ENCODE measurements at regions not wholly inside any gene's neighbourhood (a gene's known extent, or its start where the extent isn't known, plus 50 kb on each side); places are given as distances from the start of the nearest gene placed in this dataset.
"Not testable (repeated sequence)": the region's sequence is repeated elsewhere in the genome, so short reads cannot be mapped to it uniquely, and the experiment has no call there.

- Mint-ChIP-seq H3K36me3 (peaks cover 2% of the 10 kb centered on the region), H3K27me3 (no peaks in the 10 kb centered on the region), H3K4me1 (no peaks in the 10 kb centered on the region), H3K27ac (no peak overlapping the region), H3K4me3 (no peak overlapping the region), H3K9me3 (peaks cover 0 to 8% (median 6%) of the 10 kb centered on the region in 3 donors)
Observed at GRCh38 chr18:65671621-65672415, 79.0 kb upstream of the CDH7 start.

- H3K36me3 Mint-ChIP-seq, H3K27me3 Mint-ChIP-seq, H3K4me1 Mint-ChIP-seq, H3K9me3 Mint-ChIP-seq, H3K27ac Mint-ChIP-seq, H3K4me3 Mint-ChIP-seq: not testable (repeated sequence)
Observed at GRCh38 chr18:65670145-65670544, 80.7 kb upstream of the CDH7 start.

DNA sequence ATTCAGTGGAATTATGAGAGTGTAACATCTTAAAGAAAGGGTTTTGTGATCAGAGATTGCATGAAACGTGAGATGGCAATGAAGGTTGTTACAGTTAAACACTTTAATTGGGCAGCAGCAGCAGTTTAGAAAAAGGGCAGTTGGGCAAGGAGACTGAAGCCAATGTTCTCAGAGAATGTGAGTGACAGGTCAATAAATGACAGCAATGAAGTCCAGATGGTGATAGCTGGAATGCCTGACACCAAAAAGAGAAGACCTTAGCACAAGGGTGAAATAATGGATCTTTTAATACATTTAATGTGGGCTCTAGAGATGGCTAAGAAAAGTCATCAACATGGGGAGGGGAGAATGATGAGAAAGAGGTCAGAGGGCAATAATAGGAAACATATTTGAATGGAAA, 89.4 kb upstream of the CDH7 start:
- no peaks in the 10 kb centered on the region for H3K27me3 Mint-ChIP-seq
- H3K36me3 Mint-ChIP-seq: no peaks in the 10 kb centered on the region
- no peak overlapping the region for H3K27ac Mint-ChIP-seq
- H3K4me1 Mint-ChIP-seq: no peaks in the 10 kb centered on the region
- H3K9me3 Mint-ChIP-seq: no peaks in the 10 kb centered on the region
- H3K4me3 Mint-ChIP-seq: no peak overlapping the region

- H3K27ac Mint-ChIP-seq: no peak overlapping the region
- no peaks in the 10 kb centered on the region for H3K36me3 Mint-ChIP-seq
- no peaks in the 10 kb centered on the region for H3K4me1 Mint-ChIP-seq
- no peaks in the 10 kb centered on the region for H3K27me3 Mint-ChIP-seq
- H3K9me3 Mint-ChIP-seq: peaks cover 0 to under 1% (median 0%) of the 10 kb centered on the region in 3 donors
- H3K4me3 Mint-ChIP-seq: no peak overlapping the region
Observed at GRCh38 chr18:65659912-65660311, 90.9 kb upstream of the CDH7 start.

GRCh38 chr18:65659312-65659711, 91.5 kb upstream of the CDH7 start:
- Mint-ChIP-seq H3K4me3 (no peak overlapping the region), H3K9me3 (peaks cover 0 to 3% (median 0%) of the 10 kb centered on the region in 3 donors), H3K27ac (no peak overlapping the region), H3K4me1 (no peaks in the 10 kb centered on the region), H3K27me3 (no peaks in the 10 kb centered on the region), H3K36me3 (no peaks in the 10 kb centered on the region)

GRCh38 chr18:65651192-65651591, 99.6 kb upstream of the CDH7 start:
- H3K36me3 Mint-ChIP-seq: no peaks in the 10 kb centered on the region
- no peak overlapping the region for H3K4me3 Mint-ChIP-seq
- H3K4me1 Mint-ChIP-seq: no peaks in the 10 kb centered on the region
- no peaks in the 10 kb centered on the region for H3K27me3 Mint-ChIP-seq
- no peak overlapping the region for H3K27ac Mint-ChIP-seq
- peaks cover 0 to 3% (median 0%) of the 10 kb centered on the region in 3 donors for H3K9me3 Mint-ChIP-seq

- Mint-ChIP-seq H3K9me3 (peaks cover 0 to 1% (median 0%) of the 10 kb centered on the region in 3 donors), H3K27me3 (no peaks in the 10 kb centered on the region), H3K27ac (no peak overlapping the region), H3K4me1 (no peaks in the 10 kb centered on the region), H3K36me3 (no peaks in the 10 kb centered on the region), H3K4me3 (no peak overlapping the region)
Observed at GRCh38 chr18:65632236-65632635, 118.6 kb upstream of the CDH7 start.

DNA sequence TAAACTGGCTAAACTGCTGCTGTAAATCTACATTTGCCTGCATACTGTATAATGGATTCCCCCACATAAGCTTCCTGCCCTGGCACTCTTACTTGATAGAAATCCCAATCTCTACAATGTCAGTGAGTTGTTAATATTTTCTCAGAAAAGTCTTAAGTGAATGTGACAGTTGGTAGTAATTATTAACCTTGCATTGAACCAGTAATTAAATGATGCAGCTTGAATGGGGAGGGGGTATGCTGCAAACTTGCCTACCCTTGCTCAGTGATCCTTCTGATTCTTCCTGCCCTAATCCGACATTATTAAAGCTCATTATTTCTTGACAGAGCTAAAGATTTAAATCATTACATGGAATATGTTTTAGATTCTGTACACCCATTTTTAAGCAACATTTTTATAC, 119.0 kb upstream of the CDH7 start:
- Mint-ChIP-seq H3K4me3 (no peak overlapping the region), H3K9me3 (peaks cover 0 to 1% (median 0%) of the 10 kb centered on the region in 3 donors), H3K36me3 (no peaks in the 10 kb centered on the region)

DNA sequence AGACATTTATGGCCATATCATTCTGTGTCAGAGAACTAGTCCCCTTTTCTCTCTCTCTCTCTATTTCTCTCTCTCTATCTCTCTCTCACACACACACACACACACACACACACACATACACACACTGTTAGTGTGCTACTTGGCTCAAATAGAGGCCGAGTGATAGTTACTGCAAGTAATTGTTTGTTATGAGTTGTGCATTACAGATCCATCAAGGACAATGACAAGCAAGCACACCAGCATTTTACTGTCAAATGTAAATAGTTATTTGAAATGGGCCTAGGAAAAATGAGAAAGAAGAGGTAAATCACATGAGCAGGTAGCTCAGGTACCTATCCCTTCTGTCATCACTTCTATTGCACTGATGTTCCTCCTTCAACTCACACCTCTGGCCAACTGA, 122.4 kb upstream of the CDH7 start:
- H3K36me3 Mint-ChIP-seq: no peaks in the 10 kb centered on the region
- H3K4me1 Mint-ChIP-seq: no peaks in the 10 kb centered on the region
- no peaks in the 10 kb centered on the region for H3K27me3 Mint-ChIP-seq
- no peak overlapping the region for H3K4me3 Mint-ChIP-seq
- peaks cover 0 to 1% (median 0%) of the 10 kb centered on the region in 3 donors for H3K9me3 Mint-ChIP-seq
- no peak overlapping the region for H3K27ac Mint-ChIP-seq

More for the DNA sequence above, 119.0 kb upstream of the CDH7 start:
- Mint-ChIP-seq H3K27me3 (no peaks in the 10 kb centered on the region), H3K4me1 (no peaks in the 10 kb centered on the region), H3K27ac (no peak overlapping the region)

DNA sequence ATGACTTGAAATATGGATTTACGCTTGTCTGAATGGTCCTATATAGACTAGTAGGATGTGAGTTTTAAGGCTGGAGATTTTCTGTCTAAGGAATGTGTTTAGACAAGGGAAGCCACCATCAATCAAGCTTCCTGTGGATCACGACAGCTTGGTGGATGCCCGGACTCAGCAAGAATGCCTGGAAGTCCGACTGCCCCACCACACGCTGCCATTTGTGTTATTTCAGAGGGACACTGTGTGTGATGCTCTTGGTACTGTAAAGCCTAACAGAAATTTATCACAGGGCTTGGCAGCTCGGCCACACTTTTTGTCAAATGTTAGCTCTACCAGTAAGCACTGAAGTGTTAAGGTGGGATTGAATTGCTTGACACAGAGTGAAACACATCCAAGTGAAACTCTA, 127.1 kb upstream of the CDH7 start:
- H3K27me3 Mint-ChIP-seq: no peaks in the 10 kb centered on the region
- peaks cover 0 to 7% (median 0%) of the 10 kb centered on the region in 3 donors for H3K9me3 Mint-ChIP-seq
- H3K4me3 Mint-ChIP-seq: no peak overlapping the region
- H3K27ac Mint-ChIP-seq: no peak overlapping the region
- H3K4me1 Mint-ChIP-seq: no peaks in the 10 kb centered on the region
- H3K36me3 Mint-ChIP-seq: peaks cover 2% of the 10 kb centered on the region

- Mint-ChIP-seq H3K9me3 (peaks cover 0 to 8% (median 5%) of the 10 kb centered on the region in 3 donors), H3K27ac (no peak overlapping the region), H3K4me3 (no peak overlapping the region), H3K27me3 (no peaks in the 10 kb centered on the region), H3K4me1 (no peaks in the 10 kb centered on the region), H3K36me3 (peaks cover 2% of the 10 kb centered on the region)
Observed at GRCh38 chr18:65622436-65622835, 128.4 kb upstream of the CDH7 start.

GRCh38 chr18:65620076-65620696, 130.6 kb upstream of the CDH7 start:
- no peaks in the 10 kb centered on the region for H3K27me3 Mint-ChIP-seq
- H3K27ac Mint-ChIP-seq: no peak overlapping the region
- peaks cover 0 to 8% (median 5%) of the 10 kb centered on the region in 3 donors for H3K9me3 Mint-ChIP-seq
- H3K36me3 Mint-ChIP-seq: peaks cover 2% of the 10 kb centered on the region
- no peaks in the 10 kb centered on the region for H3K4me1 Mint-ChIP-seq
- no peak overlapping the region for H3K4me3 Mint-ChIP-seq

DNA sequence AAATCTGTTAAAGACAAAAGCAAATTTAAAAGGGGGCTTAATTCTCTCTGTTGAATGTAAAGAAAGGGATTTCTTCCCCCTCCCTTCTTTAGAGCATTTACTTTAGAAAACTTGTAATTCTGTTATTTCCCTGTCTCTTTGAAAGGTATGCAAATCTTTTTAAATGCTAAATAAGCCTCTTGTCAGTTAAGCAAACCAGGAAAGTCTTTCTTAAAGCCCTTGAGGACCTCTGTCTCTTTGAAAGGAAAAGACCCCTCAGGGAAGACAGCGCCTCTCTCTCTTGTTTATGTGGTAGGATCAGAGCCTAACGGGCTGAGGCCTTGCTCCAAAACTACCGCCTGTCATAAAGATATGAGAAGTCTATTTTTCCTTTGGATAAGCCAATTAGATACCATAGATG, 139.9 kb upstream of the CDH7 start:
- Mint-ChIP-seq H3K27ac (no peak overlapping the region), H3K9me3 (no peaks in the 10 kb centered on the region), H3K4me3 (no peak overlapping the region), H3K4me1 (no peaks in the 10 kb centered on the region), H3K27me3 (no peaks in the 10 kb centered on the region), H3K36me3 (no peaks in the 10 kb centered on the region)

GRCh38 chr18:65608471-65608870, 142.3 kb upstream of the CDH7 start:
- Mint-ChIP-seq H3K4me3 (no peak overlapping the region), H3K4me1 (no peaks in the 10 kb centered on the region), H3K9me3 (peaks cover 0 to 2% (median 0%) of the 10 kb centered on the region in 3 donors), H3K36me3 (no peaks in the 10 kb centered on the region), H3K27ac (no peak overlapping the region), H3K27me3 (no peaks in the 10 kb centered on the region)

DNA sequence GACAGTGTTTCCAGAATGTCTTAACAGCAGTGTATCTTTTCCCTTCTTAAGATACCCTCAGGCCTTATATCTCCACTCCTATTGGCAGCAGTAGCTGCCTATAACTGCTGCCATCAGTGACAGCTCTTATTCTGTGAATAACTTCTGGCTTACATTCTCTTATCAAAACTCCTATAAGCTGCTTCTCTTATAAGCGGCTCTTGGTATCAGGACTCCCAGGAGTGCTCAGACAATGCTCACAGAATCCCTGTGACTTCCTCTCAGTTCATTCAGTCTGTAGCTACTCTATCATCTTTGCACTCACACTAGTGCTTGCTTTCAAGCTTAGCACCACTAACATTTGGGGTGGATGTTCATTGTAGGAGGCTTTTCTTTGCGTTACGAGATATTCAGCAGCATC, 143.7 kb upstream of the CDH7 start:
- Mint-ChIP-seq H3K36me3 (no peaks in the 10 kb centered on the region), H3K4me1 (no peaks in the 10 kb centered on the region), H3K9me3 (peaks cover 0 to 4% (median 2%) of the 10 kb centered on the region in 3 donors), H3K27ac (no peak overlapping the region), H3K4me3 (no peak overlapping the region), H3K27me3 (no peaks in the 10 kb centered on the region)
